GM18909 (cell line): ENCODE measurements at regions not wholly inside any gene's neighbourhood (a gene's known extent, or its start where the extent isn't known, plus 50 kb on each side); places are given as distances from the start of the nearest gene placed in this dataset.
A peak's percentile ranks its signal among the peaks of the same experiment; 100 is the strongest.
"Not testable (repeated sequence)": the region's sequence is repeated elsewhere in the genome, so short reads cannot be mapped to it uniquely, and the experiment has no call there.

Experiments
- ATAC-seq: cut with Tn5 transposase; IDR thresholded peaks from one replicate; pipeline ENCODE4 v1.9.1; 2021; ENCODE audit warnings: mild to moderate bottlenecking; ENCODE audit not compliant: unreplicated experiment, poor library complexity

DNA sequence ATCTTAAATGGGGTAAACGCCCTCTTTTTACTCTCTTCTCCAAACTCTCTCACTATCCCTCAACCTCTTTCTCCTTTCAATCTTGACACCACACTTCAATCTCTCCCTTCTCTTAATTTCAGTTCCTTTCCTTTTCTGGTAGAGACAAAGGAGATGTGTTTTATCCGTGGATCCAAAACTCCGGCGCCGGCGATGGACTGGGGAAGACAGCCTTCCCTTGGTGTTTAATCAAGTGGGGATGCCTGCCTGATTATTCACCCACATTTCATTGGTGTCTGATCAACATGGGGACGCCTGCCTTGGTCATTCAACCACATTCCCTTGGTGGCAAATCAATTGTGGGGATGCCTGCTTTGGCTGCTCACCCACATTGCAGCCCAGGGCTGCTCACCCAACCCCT, 205.3 kb upstream of the FKBP1C start:
- not testable (repeated sequence) for ATAC-seq

DNA sequence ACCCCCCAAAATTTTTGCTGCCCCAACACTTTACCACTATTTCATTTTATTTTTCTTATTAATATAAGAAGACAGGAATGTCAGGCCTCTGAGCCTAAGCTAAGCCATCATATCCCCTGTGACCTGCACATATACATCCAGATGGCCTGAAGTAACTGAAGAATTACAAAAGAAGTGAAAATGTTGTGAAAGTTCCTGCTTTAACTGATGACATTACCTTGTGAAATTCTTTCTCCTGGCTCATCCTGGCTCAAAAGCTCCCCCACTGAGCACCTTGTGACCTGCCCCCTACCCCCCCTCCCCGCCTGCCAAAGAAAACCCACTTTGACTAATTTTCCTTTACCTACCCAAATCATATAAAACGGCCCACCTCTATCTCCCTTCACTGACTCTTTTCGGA, 200.3 kb upstream of the FKBP1C start:
- not testable (repeated sequence) for ATAC-seq

DNA sequence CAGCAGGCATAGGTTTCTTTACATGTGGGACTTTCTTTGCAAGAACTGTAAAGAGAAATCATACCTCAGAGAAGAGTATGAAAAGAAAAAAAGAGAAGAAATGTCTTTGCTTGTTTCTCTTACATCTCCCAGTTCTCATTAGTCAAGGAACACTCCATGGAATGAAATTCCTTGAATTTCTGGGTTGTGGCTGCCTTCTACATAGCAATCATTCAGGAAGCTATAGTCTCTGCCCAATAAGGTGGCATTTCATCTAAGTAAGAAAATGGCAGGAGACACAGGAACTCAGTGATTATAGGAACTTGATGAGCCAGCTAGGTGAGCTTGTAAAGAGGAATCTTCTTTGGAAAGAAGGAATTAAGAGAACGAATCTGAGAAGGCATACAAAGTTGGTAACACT, 197.0 kb upstream of the FKBP1C start:
- no peak for ATAC-seq

DNA sequence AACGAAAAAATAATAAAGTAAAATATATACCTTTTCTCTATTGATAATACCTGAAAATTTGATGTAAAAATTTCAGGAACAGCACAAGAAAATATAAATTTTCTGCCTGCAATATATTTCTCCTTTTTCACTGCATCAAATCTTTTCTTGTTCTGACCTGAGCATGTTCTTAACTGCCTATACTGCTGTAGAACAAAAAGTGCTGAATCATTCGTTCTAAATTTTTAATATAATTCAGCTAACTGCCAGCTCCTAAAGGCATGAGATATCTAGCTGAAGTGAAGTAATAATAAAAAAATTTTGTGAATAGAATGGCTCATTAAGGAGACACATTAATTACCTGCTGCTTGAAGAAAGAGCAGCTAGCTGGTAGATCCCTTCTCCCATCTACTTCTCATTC, 188.6 kb upstream of the FKBP1C start:
- no peak for ATAC-seq

DNA sequence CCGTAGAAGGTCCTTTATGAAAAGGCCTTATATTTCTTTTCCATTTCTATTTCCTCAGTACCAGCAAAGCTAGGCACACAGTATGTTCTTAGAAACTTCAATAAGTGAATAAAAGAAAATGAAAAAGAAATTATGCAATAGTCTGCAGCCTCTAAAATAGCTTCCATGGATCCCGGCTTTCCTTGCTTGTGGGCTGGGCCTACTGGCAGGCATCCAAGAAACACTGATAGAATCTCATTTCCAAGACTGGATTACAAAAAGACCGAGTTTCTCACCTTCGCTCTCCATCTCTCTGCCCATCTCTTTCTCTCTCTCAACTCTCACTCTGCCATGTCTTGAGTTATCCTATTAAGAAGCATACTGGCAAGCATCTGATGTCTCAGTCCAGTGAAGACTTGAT, 187.5 kb upstream of the FKBP1C start:
- ATAC-seq = no peak

DNA sequence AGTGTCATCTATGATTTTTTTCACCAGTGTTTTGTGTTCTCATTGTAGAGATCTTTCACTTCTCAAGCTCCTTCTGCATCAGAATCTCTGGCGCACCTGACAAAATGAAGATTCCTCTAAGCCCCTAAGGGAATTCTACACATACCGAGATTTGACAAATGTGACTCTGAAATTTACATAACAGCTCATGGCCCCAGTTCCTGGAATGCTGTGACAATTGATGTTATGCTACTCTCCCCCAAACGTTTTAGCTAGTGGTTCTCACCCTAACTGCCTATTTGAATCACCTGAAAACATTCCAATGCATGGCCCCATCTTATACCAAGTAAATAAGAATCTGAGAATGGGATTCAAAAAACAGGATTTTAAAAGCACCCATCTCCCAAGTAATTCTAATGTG, 162.1 kb upstream of the FKBP1C start:
- no peak for ATAC-seq

DNA sequence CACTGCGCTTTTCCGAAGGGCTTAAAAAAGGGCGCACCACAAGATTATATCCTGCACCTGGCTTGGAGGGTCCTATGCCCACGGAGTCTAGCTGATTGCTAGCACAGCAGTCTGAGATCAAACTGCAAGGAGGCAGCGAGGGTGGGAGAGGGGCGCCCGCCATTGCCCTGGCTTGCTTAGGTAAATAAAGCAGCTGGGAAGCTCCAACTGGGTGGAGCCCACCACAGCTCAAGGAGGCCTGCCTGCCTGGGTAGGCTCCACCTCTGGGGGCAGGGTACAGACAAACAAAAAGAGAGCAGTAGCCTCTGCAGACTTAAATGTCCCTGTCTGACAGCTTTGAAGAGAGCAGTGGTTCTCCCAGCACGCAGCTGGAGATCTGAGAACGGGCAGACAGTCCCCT, 158.1 kb upstream of the FKBP1C start:
- not testable (repeated sequence) for ATAC-seq

DNA sequence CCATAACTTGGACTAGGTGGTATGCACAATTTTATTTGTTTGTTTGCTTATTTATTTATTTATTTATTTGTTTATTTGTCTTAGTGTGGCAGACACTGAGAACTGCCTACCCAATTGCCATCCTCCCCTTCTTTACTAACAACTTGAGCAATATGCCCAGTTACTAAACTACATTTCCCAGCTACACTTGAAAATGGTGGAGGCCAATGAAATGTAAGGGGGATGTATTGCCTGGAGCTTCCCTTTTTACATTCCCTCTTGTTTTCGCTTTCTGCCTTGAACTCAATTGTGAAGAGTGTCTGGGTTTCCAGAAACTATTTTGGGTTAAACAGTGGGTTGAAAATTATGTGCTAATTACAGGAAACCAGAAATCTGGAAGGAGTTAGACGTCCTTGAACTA, 152.7 kb upstream of the FKBP1C start:
- no peak for ATAC-seq

DNA sequence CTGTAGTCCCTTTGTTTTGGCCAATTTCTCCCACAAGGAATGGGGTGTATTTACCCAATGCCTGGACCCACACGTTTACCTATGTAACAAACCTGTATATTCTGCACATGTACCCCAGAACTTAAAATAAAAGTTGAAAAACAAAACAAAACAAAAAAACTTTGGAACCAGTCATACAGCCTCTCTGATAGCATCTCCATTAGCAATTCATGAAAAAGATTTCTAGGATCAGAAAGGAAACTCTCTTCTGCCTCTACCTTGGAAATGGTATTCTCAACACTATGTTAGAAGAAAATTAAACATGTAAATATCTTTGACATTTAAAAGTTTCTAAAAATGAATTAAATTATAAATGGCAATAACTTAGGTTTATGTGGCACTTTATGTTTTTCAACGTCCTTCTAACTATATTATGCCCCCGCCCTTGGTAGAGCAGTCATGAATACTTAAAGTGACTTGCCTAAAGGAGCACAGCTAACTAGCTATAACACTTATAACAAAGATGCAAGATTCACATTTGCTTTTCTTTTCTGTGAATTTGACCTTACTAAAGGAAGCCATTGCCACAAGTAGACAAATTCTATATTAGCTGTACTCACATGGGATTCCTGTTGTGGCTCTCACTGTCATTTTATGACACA, 147.5 kb upstream of the FKBP1C start:
- no peak for ATAC-seq

DNA sequence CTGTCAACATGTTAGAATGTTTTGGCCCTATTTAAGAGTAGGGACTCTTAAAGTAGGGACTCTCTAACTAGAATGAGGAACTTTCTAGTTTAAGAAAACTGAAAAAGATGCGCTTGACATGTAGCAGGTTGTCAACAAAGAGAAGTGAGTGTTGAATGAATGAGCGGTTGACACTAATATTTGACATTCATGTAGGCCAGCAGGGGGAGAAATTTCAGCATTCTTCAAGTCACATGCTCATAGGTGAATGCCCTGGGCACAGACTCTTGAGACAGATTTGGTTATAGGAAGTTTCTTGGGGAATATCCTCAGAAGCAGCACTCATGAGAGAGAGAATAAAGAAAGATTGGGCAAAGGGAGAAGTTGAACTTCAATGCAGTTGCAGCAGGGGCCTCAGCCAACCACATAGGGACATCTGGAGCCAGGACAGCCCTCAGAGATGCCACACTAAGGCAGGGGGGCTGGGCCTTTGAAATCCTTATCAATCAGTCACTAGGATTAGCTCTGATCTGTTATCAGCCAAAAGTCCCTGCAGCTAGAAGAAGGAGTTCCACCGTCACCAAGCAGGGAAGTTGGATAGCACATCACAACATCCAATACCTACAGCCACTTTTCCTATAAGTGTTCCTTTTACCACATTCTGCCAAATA, 145.1 kb upstream of the FKBP1C start:
- ATAC-seq = peak; percentile 79

DNA sequence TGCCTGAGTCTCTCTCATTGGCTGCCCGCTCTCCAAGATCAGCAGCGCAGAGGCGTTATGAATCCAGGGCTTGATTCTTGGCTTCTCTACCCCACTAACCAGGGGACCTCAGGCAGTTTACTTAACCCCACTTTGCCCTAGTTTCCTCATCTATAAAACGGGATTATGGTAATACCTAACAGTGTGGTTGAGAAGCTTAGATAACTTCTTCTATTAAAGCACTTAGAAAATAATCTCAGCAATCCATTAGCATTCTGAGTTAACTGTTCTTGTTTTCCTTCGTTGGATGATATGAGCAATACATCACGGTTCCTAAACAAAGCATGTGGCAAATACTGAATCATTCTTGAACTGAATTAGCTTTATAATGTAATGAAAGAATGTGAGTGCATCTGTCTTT, 116.3 kb upstream of the FKBP1C start:
- no peak for ATAC-seq

DNA sequence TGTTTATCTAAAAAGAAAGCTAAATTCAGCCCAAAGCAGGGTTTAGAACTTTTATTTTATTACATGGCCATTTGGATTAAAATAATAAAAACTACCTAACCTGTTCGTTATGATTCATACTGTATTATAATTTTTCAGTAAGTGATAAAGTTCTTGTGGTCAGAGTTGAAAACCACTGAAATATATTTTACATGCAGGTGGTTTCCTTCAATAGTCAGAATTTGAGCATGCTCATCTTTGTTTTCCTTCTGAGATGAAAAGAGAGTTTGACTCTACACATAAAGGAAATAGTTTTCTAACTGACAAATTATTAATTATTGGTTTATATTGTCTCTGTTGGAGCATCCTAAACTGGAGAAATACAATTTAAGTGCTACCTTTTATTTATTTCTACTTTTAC, 114.0 kb upstream of the FKBP1C start:
- peak; percentile 74 for ATAC-seq

DNA sequence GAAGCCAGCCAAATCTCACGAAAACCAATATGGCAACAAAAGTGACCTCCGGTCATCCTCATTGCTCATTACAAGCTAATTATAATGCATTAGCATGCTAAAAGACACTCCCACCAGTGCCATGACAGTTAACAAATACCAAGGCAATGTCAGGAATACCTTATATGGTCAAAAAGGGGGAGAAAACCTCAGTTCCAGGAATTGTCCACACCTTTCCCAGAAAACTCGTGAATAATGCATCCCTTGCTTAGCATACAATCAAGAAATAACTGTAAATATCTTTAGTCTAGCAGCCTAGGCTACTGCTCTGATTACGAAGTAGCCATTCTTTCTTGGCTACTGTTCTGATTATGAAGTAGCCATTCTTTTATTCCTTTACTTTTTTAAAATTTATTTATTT, 112.5 kb upstream of the FKBP1C start:
- ATAC-seq = no peak

DNA sequence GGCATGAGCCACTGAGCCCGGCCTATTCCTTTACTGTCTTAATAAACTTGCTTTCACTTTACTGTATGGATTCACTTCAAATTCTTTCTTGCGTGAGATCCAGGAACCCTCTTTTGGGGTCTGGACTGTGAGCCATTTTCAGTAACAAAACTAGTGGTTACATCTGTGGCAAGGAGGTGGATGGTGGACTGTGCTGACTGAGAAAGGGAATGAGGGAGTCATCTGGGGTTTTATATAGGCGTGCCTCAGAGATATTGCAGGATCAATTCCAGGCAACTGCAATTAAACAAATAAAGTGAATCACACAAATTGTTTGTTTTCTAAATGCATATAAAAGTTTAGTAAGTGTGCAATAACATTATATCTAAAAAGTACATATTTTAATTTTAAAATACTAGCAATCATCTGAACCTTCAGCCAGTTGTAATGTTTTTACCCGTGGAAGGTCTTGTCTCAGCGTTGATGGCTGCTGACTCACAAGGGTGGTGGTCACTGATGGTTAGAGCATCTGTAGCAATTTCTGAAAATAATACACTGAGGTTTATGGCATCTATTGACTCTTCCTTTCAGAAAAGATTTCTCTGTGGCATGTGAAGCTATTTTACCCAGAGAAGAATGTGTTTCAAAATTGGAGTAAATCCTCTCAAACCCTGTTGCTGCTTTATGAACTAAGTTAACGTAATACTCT, 111.4 kb upstream of the FKBP1C start:
- ATAC-seq = no peak

DNA sequence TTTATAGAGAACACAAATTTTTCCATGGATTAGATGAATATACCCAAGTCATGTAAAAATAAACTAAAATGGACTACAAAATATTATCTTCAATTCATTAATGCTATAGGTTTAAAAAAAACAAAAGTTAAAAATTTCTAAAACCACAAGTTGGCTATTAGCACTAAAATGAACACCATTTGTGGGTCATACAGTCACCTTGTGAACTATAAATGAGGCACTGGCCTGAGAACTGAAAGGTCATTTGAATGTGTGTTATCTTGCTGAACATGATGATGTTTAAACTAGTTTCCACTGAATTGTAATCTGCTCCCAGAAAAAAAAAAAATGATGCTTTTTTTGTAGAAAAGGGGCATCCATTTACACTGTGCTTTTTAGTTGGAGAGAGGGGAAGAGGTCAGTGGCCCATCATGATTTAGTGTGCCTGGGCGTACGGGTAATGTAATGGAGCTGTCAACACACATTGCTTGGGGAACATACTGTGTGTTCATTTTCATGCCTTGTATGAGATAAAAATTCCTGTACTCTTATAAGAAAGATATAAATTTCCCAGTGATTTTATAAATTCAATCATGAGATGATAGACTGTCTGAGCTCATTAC, 96.6 kb upstream of the FKBP1C start:
- ATAC-seq = peak; percentile 89

DNA sequence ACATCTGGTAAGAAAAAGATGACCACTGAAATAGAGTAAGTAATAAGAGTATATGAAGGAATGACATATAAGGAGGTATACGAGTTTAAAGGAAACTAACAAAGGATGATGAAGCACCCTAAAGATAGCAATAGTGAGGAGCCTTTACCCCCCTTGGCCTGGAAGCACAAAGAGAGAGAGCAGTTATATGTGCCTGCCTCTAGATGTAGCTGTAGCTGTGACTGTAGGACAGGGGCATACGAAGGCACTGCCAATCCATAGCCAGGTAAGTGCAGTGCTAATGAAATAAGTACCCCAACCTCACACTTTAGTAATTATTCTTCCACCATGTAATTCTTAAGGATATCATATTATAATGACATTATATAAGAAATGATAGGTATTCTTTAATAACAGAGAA, 90.1 kb upstream of the FKBP1C start:
- peak; percentile 47 for ATAC-seq

DNA sequence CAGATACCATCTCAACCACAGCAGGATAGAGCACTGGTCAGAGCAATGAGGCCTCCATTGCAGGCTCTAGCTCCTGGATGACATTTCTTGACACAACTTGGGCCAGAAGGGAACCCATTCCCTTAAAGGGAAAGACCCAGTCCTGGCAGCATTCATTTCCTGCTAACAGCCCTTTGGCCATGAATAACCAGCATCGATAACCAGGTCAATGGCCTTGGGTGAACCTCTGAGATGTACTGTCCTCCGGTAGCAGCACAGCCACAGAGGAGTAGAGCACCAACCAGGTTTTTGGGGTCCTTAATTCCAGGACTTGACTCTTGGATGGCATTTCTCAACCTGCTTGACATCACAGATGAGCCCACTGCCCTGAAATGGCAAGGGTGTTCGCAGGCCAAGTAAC, 71.2 kb upstream of the FKBP1C start:
- ATAC-seq = no peak

DNA sequence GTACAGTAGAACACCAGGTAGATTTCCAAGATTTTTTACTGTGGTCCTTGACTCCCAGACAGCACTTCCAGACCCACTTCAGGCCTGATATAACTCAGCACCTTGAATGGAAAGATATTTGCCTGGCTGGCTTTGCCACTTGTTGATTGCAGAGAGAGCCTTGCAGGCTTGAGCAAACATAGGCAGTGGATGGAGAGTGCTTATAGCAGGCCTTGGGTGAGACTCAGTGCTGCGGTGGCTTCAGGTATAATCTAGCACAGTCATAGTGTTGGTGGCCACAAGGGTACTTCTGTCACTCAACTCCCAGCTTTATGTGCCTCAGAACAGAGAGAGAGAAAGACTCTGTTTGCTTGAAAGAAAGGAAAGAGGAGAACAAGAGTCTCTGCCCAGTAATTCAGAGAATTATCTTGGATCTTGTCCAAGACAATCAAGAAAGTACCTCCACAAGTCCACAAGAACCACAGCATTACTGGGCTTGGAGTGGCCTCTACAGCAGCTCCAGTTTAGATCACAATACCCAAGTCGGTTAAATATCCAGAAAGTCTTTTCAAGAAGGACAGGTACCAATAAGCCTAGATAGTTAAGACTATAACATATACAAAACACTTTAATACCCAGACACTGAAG, 70.5 kb upstream of the FKBP1C start:
- ATAC-seq = no peak

DNA sequence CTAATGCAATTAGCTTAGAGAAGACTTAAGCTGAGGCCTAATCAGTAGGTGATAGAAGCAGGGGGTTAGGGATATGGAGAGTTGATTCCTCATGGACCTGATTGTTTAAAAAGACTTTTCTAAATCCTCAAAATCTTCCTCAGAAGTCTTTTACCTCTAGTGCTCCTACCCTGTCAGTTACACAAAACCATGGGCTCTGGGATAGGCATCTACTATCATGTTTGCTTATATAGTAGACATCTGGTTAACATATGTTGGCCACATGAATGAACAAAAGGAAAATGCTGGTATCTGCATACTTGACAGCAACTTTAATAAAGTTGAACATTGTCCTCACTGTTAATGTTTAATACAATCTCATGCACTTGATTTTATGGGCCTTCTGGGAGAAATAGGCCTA, 61.5 kb upstream of the FKBP1C start:
- no peak for ATAC-seq

DNA sequence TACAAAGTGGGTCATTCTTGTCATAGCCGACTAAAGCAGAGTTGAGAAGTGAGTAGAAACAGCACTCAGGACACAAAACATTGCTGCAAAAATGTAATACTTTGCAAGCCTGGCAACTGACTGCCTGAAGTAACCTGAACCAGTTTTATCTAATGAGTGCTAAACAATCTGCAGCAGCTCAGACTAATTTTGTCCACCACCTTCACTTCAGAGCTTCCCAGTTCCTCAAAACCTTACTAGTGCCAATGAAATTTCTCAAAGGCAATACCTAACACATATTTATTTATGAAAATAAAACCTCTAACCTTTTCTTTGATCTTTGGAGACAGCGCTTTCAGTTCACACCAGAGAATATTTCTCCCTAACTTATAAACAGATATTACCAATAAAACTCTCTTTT, 56.7 kb upstream of the FKBP1C start:
- ATAC-seq = no peak
